PC-3 (cell line): ENCODE measurements at regions not wholly inside any gene's neighbourhood (a gene's known extent, or its start where the extent isn't known, plus 50 kb on each side); places are given as distances from the start of the nearest gene placed in this dataset.

Experiments
- ATAC-seq: fragments of 200-7000 bp; cut with Tn5 transposase; 2 replicates; pipeline ENCODE4 v1.9.1; 2020; ENCODE audit warnings: mild to moderate bottlenecking, moderate library complexity
- BruUV-seq: library from RNA; stranded (reverse); fragments of 400-500 nt; replicated peaks from 2 replicates; lab custom pipeline; 2021; lab: Mats Ljungman, UMichigan
- CTCF ChIA-PET: fragments of 300-600 bp; sonication (Branson Sonifier 250); formaldehyde crosslinking; loops from one replicate; lab custom pipeline; 2022; ENCODE audit warnings: antibody characterized with exemption; lab: Charles Lee
- POLR2A ChIA-PET: fragments of 300-600 bp; sonication (Branson Sonifier 250); formaldehyde crosslinking; loops from one replicate; lab custom pipeline; 2022; ENCODE audit warnings: antibody characterized with exemption; ENCODE audit not compliant: unreplicated experiment; lab: Charles Lee
- DNase-seq: peaks from one replicate; pipeline ENCODE4 v3.0.0-alpha.2; 2015
- H2AFZ ChIP-seq: fragments of 300-600 bp; sonication (generic); 2 replicates; pipeline ENCODE4 v1.6.0; 2016; ENCODE audit warnings: antibody characterized with exemption, low read length
- H3F3A ChIP-seq: fragments of 300-600 bp; sonication (generic); one replicate; pipeline ENCODE4 v1.6.0; 2017; ENCODE audit warnings: antibody characterized with exemption, low read length, control low read depth, mild to moderate bottlenecking; ENCODE audit not compliant: unreplicated experiment
- H3K27ac ChIP-seq: fragments of 300-600 bp; sonication (generic); 2 replicates; pipeline ENCODE4 v1.5.1; 2016; ENCODE audit warnings: mild to moderate bottlenecking, low read length
- H3K27me3 ChIP-seq: fragments of 300-600 bp; sonication (generic); 2 replicates; pipeline ENCODE4 v1.6.1; 2016; ENCODE audit warnings: low read length, mixed read lengths
- H3K36me3 ChIP-seq: fragments of 300-600 bp; sonication (generic); 2 replicates; pipeline ENCODE4 v1.6.1; 2016; ENCODE audit warnings: low read depth, mixed run types, low read length, mixed read lengths
- H3K4me1 ChIP-seq: fragments of 300-600 bp; sonication (generic); 2 replicates; pipeline ENCODE4 v1.5.1; 2016; ENCODE audit warnings: low read length; ENCODE audit not compliant: insufficient read depth
- H3K4me2 ChIP-seq: fragments of 300-600 bp; sonication (generic); 2 replicates; pipeline ENCODE4 v1.6.0; 2016; ENCODE audit warnings: low read length
- H3K4me3 ChIP-seq: fragments of 300-600 bp; sonication (generic); 2 replicates; pipeline ENCODE4 v1.5.1; 2016; ENCODE audit warnings: mild to moderate bottlenecking, low read length, mixed read lengths
- H3K79me2 ChIP-seq: fragments of 300-600 bp; sonication (generic); 2 replicates; pipeline ENCODE4 v1.6.1; 2017; ENCODE audit warnings: low read length, mixed read lengths
- H3K9ac ChIP-seq: fragments of 300-600 bp; sonication (generic); 2 replicates; pipeline ENCODE4 v1.6.0; 2016; ENCODE audit warnings: mild to moderate bottlenecking, low read length
- H3K9me2 ChIP-seq: fragments of 300-600 bp; sonication (generic); replicated peaks from 2 replicates; pipeline ENCODE4 v1.6.1; 2016; ENCODE audit warnings: mixed run types, low read length, mixed read lengths
- H3K9me3 ChIP-seq: fragments of 300-600 bp; sonication (generic); 2 replicates; pipeline ENCODE4 v1.6.1; 2016; ENCODE audit warnings: low read length, mixed read lengths
- H4K20me1 ChIP-seq: fragments of 300-600 bp; sonication (generic); 2 replicates; pipeline ENCODE4 v1.6.1; 2016; ENCODE audit warnings: low read length, mixed read lengths
- CTCF ChIP-seq: fragments of 300-600 bp; sonication (generic); conservative IDR thresholded peaks from 2 replicates; pipeline ENCODE4 v1.5.1; 2017; ENCODE audit warnings: antibody characterized with exemption, low read depth, mild to moderate bottlenecking, low read length
- EZH2 ChIP-seq: fragments of 300-600 bp; sonication (generic); IDR thresholded peaks from one replicate; pipeline ENCODE4 v1.6.1; 2017; ENCODE audit warnings: antibody characterized with exemption, mild to moderate bottlenecking, low read length; ENCODE audit not compliant: unreplicated experiment
- EZH2phosphoT487 ChIP-seq: fragments of 300-600 bp; sonication (generic); IDR thresholded peaks from 2 replicates; pipeline ENCODE4 v1.6.1; 2018; ENCODE audit warnings: mild to moderate bottlenecking, antibody characterized with exemption, low read length, borderline replicate concordance
- intact Hi-C: fragments of 100-400 bp; cut with micrococcal nuclease; formaldehyde crosslinking; loops from 2 replicates; pipeline ENCODE4 v1.9.0; 2023

DNA sequence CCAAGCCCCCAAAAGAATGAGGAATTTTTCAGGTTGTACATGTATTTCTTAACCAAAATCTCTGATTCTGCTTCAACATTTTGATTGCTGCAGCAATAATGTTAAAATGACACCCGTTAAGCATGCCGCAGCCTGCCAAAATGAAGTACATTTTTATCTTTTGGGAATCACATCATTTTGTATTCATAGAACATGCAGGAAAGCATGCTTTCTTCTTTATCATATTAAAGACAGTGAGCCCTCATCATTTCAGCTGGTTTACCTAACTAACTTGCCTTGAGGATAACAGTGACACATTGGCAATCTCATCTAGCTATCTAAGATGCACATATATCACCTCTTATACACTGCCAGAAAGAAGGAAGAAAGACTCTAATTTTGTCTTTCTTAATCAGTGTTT lies 299.2 kb downstream of the LTN1 start:
- intact Hi-C loops, result no loop called here
- BruUV-seq, result no TSS peak
- Histone ChIP-seq H3F3A (peaks cover 1% of the 10 kb centered on the region), H3K9me3 (no peaks in the 10 kb centered on the region), H4K20me1 (no peaks in the 10 kb centered on the region), H3K79me2 (no peaks in the 10 kb centered on the region), H3K9me2 (no peaks in the 10 kb centered on the region), H3K27ac (no peak overlapping the region), H3K4me1 (peaks cover 13% of the 10 kb centered on the region), H3K4me2 (no peak overlapping the region), H3K27me3 (no peaks in the 10 kb centered on the region), H3K9ac (no peak overlapping the region), H2AFZ (no peak overlapping the region), H3K36me3 (no peaks in the 10 kb centered on the region), H3K4me3 (no peak overlapping the region)
- DNase-seq (no peak), ATAC-seq (no peak)
- TF ChIP-seq EZH2, result no peak
- no peak for TF ChIP-seq CTCF
- TF ChIP-seq EZH2phosphoT487, result no peak
- POLR2A ChIA-PET, result no interaction called here
- CTCF ChIA-PET, result no interaction called here

- POLR2A ChIA-PET, result no interaction called here
These were observed 302.5 kb downstream of the LTN1 start for GRCh38 chr21:28690196-28690595.

More at GRCh38 chr21:28690196-28690595, 302.5 kb downstream of the LTN1 start:
- intact Hi-C loops, result no loop called here
- no TSS peak for BruUV-seq
- Histone ChIP-seq H3K79me2 (no peaks in the 10 kb centered on the region), H3K36me3 (no peaks in the 10 kb centered on the region), H3K27me3 (no peaks in the 10 kb centered on the region), H3F3A (peaks cover 10% of the 10 kb centered on the region), H3K4me3 (no peak overlapping the region), H3K4me1 (peaks cover 30% of the 10 kb centered on the region), H3K9me2 (no peaks in the 10 kb centered on the region), H4K20me1 (no peaks in the 10 kb centered on the region), H3K4me2 (no peak overlapping the region), H3K9me3 (no peaks in the 10 kb centered on the region), H2AFZ (no peak overlapping the region), H3K9ac (no peak overlapping the region), H3K27ac (no peak overlapping the region)
- ATAC-seq (no peak), DNase-seq (no peak)
- CTCF ChIA-PET, result no interaction called here
- TF ChIP-seq CTCF (no peak), EZH2phosphoT487 (no peak), EZH2 (no peak)
